T-helper 17 cell (primary cell): ENCODE measurements at regions not wholly inside any gene's neighbourhood (a gene's known extent, or its start where the extent isn't known, plus 50 kb on each side); places are given as distances from the start of the nearest gene placed in this dataset.
"Not testable (repeated sequence)": the region's sequence is repeated elsewhere in the genome, so short reads cannot be mapped to it uniquely, and the experiment has no call there.

Source experiments
- ATAC-seq: fragments of 150-1000 bp; cut with Tn5 transposase; 2 replicates; pipeline ENCODE4 v1.10.0; 2021; ENCODE audit warnings: mild to moderate bottlenecking, moderate library complexity
- DNase-seq, 3 donors: peaks; one replicate each; pipeline versions ENCODE4 v3.0.0 to v3.0.0-alpha.2; 2020 to 2021
- H3K9me3 ChIP-seq: one replicate; pipeline ENCODE4 v1.7.0; 2013; ENCODE audit warnings: low read length, mild to moderate bottlenecking; ENCODE audit not compliant: control insufficient read depth, poor library complexity, severe bottlenecking
- H3K27ac Mint-ChIP-seq: one replicate; pipeline ENCODE4 v1.8.0; 2022; ENCODE audit warnings: mild to moderate bottlenecking, moderate library complexity, mixed read lengths
- H3K27me3 Mint-ChIP-seq: one replicate; pipeline ENCODE4 v1.8.0; 2022; ENCODE audit warnings: mixed read lengths
- H3K36me3 Mint-ChIP-seq: one replicate; pipeline ENCODE4 v1.8.0; 2022; ENCODE audit warnings: low read depth, mixed read lengths
- H3K4me1 Mint-ChIP-seq: one replicate; pipeline ENCODE4 v1.8.0; 2022; ENCODE audit warnings: mild to moderate bottlenecking, mixed read lengths
- H3K4me3 Mint-ChIP-seq: one replicate; pipeline ENCODE4 v1.8.0; 2022; ENCODE audit warnings: mild to moderate bottlenecking, moderate library complexity, mixed read lengths

DNA sequence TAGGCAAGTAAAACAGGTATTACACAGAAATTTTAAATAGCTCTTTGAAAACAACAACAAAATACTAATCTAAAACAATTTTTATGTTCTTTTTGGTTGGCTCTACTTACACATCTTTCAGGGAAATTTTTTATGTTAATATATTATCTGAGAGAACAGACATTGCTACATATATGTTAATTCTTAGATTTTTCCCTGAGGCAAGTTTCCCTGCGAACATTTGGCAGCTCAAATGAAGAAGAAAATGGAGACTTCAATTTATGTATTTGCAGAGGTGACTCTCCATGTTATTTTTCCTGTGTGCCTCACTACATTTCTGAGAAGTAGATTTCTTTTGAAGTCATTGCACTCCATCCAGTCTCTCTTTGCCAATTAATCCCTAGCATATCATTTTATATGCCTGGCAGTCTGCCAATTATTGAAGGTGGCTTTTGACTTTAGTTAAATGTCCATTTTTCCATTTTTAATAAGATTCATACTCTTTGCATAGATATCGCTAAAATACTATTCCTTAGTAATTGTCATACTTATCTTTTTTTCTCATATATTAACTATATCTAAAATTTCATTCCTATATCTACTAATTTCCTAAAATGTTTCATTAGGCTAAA, 908.2 kb upstream of the CDH10 start:
- no peaks in the 10 kb centered on the region for H3K9me3 ChIP-seq
- no peak overlapping the region for H3K27ac Mint-ChIP-seq
- DNase-seq (no peak), ATAC-seq (no peak)
- no peaks in the 10 kb centered on the region for H3K4me1 Mint-ChIP-seq
- peaks cover 2% of the 10 kb centered on the region for H3K36me3 Mint-ChIP-seq
- no peaks in the 10 kb centered on the region for H3K27me3 Mint-ChIP-seq
- no peak overlapping the region for H3K4me3 Mint-ChIP-seq

DNA sequence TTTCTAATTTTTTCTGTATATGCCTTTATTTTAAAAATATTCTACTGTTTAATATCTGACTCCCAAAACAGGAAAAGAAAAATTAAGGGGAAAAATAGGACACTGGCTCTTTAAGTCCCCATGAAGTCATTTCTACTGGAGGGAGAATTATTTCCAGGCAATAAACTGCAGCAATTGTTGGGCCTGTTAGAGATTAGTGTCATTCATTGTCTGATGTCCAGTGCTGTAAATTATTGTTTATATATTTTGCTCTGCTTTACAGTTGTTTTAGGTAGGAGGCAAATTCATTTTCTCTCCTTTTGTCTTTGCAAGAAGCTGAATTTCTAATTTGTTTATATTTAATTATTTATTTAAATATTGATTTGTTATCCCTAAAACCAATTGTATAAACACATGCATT, 906.0 kb upstream of the CDH10 start:
- ATAC-seq (no peak), DNase-seq (no peak)
- H3K9me3 ChIP-seq: no peaks in the 10 kb centered on the region
- Mint-ChIP-seq H3K4me3 (no peak overlapping the region), H3K36me3 (peaks cover 2% of the 10 kb centered on the region), H3K27me3 (no peaks in the 10 kb centered on the region), H3K4me1 (no peaks in the 10 kb centered on the region), H3K27ac (no peak overlapping the region)

DNA sequence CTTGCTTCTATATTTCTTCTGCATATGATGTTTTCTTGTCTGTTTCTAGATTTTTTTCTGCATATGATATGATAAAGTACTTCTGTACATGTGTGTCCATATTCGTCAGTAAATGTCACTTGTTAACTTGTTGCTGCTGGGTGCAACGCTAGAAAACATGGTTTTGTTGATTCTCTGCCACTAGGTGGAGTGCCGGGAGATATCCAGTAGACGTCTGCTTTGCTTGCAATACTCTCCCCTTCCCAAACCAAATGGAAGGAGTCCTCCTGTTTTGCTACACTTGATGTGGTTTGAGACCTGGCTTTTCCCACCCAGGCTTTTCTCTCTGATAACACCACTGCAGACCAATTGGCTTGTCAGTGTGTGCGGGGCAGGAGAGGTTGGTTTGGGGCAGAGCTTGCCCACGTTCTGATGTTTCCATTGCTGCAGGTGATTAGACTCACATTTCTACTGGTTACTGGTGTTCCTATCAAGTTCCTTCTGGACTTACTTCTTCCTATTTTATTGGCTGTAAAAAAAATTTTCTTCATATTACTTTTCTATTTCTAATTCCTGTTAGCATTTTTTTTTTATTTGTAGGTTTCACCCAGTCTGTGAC, 900.0 kb upstream of the CDH10 start:
- no peaks in the 10 kb centered on the region for H3K9me3 ChIP-seq
- Mint-ChIP-seq H3K27ac (no peak overlapping the region), H3K4me1 (no peaks in the 10 kb centered on the region), H3K4me3 (no peak overlapping the region), H3K27me3 (no peaks in the 10 kb centered on the region), H3K36me3 (no peaks in the 10 kb centered on the region)
- no peak for ATAC-seq
- DNase-seq: no peak

DNA sequence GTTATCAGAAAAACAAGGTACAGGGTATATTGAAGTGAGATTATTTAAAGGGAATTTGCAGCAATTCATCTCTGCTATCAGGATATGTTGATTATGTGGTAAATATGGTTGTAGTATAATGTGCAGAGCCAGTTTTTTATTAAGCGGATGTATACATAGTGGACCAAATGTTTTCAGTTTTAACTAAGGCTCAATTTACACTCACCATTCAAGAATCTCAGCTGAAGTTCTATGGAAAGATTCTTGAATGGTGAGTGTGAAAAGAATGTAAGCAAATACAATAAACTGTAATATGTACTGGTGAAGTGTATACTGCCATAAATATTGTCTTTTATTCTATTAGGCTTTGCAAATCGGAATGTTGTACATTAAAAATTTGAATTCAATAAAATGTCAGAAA, 895.9 kb upstream of the CDH10 start:
- no peak overlapping the region for H3K4me3 Mint-ChIP-seq
- DNase-seq (no peak), ATAC-seq (no peak)
- no peaks in the 10 kb centered on the region for H3K27me3 Mint-ChIP-seq
- H3K27ac Mint-ChIP-seq: no peak overlapping the region
- H3K9me3 ChIP-seq: no peaks in the 10 kb centered on the region
- no peaks in the 10 kb centered on the region for H3K36me3 Mint-ChIP-seq
- no peaks in the 10 kb centered on the region for H3K4me1 Mint-ChIP-seq

DNA sequence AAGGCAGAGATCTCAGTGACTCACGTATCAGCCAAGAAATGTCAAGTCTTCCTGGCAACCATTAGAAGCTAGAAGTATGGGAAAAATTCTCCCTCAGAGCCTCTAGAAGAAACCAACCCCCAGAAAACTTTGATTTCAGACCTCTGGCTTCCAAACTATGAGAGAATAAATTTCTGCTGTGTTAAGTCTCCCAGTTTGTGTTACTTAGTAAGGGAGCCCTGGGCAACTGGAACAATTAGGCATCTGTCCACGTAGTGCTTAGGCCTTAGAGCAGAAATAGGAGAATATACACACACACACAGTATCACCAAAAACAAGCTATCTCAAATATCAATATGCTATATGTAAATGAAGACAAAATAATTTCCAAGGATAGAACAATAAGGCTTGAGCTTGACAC, 894.8 kb upstream of the CDH10 start:
- no peak overlapping the region for H3K4me3 Mint-ChIP-seq
- no peaks in the 10 kb centered on the region for H3K9me3 ChIP-seq
- H3K36me3 Mint-ChIP-seq: no peaks in the 10 kb centered on the region
- no peak overlapping the region for H3K27ac Mint-ChIP-seq
- ATAC-seq: no peak
- no peaks in the 10 kb centered on the region for H3K27me3 Mint-ChIP-seq
- H3K4me1 Mint-ChIP-seq: no peaks in the 10 kb centered on the region
- DNase-seq: no peak

DNA sequence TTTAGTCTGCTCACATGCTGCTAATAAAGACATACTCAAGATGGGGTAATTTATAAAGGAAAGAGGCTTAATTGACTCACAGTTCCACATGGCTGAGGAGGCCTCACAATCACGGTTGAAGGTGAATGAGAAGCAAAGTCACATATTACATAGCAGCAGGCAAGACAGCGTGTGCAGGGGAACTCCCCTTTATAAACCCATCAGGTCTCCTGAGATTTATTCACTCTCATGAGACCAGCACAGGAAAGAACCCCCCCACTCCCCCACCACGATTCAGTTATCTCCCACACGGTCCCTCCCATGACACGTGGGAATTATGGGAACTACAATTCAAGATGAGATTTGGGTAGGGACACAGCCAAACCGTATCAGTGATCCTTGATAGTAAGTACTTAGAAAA, 891.7 kb upstream of the CDH10 start:
- not testable (repeated sequence) for H3K4me1 Mint-ChIP-seq, H3K27me3 Mint-ChIP-seq

DNA sequence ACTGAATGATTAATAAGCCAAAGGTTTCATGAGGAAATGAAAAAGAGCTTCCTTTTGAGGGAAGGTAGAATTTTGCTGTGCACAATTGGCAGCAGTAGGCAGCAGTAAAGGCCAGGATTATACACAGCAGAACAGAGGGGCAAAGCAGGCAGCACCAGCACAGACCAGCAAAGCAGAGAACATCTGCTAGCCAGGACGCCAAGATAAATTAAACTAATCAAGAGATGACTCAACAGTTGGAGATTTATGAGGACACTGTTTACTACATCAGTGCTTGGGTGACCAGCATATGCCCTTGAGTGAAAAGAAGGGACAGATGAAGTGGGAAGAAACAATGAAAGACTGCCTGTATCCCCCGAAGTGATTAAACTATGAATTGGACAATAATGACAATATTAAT, 871.4 kb upstream of the CDH10 start:
- ATAC-seq: no peak
- Mint-ChIP-seq H3K27ac (no peak overlapping the region), H3K36me3 (no peaks in the 10 kb centered on the region)

More for the DNA sequence above, 891.7 kb upstream of the CDH10 start:
- H3K36me3 Mint-ChIP-seq, H3K4me3 Mint-ChIP-seq, H3K27ac Mint-ChIP-seq, DNase-seq, ATAC-seq, H3K9me3 ChIP-seq: not testable (repeated sequence)

DNA sequence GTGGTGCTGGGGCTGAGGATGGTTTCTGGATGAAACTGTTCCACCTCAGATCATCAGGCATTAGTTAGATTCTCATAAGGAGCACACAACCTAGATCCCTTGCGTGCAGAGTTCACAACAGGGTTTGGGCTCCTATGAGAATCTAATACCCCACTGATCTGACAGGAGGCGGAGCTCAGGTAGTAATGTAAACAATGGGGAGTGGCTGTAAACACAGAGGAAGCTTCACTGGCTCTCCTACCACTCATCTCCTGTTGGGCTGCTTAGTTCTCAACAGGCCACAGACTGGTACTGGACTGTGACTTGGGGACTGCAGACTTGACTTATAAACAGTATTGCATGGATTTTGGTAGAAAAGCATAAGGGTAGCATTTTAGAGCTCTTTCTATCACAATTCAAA, 870.7 kb upstream of the CDH10 start:
- ATAC-seq (no peak), DNase-seq (no peak)
- Mint-ChIP-seq H3K4me3 (no peak overlapping the region), H3K27me3 (no peaks in the 10 kb centered on the region), H3K27ac (no peak overlapping the region), H3K4me1 (no peaks in the 10 kb centered on the region), H3K36me3 (no peaks in the 10 kb centered on the region)
- H3K9me3 ChIP-seq: no peaks in the 10 kb centered on the region

More for the DNA sequence above, 871.4 kb upstream of the CDH10 start:
- H3K4me1 Mint-ChIP-seq: no peaks in the 10 kb centered on the region
- H3K4me3 Mint-ChIP-seq: no peak overlapping the region
- no peaks in the 10 kb centered on the region for H3K9me3 ChIP-seq
- no peak for DNase-seq
- no peaks in the 10 kb centered on the region for H3K27me3 Mint-ChIP-seq

DNA sequence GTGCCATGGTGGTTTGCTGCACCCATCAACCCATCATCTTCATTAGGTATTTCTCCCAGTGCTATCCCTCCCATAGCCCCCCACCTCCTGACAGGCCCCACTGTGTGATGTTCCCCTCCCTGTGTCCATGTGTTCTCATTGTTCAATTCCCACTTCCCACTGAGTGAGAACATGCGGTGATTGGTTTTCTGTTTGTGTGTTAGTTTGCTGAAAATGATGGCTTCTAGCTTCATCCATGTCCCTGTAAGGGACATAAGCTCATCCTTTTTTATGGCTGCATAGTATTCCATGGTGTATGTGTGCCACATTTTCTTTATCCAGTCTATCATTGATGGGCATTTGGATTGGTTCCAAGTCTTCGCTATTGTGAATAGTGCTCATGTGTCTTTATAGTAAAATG, 865.9 kb upstream of the CDH10 start:
- H3K27ac Mint-ChIP-seq, ATAC-seq, H3K4me1 Mint-ChIP-seq, H3K9me3 ChIP-seq, DNase-seq, H3K36me3 Mint-ChIP-seq, H3K27me3 Mint-ChIP-seq, H3K4me3 Mint-ChIP-seq: not testable (repeated sequence)

DNA sequence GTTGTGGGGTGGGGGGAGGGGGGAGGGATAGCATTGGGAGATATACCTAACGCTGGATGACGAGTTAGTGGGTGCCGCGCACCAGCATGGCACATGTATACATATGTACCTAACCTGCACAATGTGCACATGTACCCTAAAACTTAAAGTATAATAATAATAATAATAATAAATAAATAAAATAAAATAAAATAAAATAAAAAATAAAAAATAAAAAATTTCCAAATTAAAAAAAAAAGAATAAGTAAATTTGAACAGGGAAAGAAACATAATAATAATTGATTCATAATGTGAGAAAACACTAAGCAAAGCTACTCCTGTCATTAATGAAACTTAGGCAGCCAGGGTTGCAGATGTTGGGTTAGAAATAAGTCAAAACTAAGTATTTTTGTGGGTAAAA, 863.2 kb upstream of the CDH10 start:
- H3K27ac Mint-ChIP-seq, H3K4me1 Mint-ChIP-seq: not testable (repeated sequence)

DNA sequence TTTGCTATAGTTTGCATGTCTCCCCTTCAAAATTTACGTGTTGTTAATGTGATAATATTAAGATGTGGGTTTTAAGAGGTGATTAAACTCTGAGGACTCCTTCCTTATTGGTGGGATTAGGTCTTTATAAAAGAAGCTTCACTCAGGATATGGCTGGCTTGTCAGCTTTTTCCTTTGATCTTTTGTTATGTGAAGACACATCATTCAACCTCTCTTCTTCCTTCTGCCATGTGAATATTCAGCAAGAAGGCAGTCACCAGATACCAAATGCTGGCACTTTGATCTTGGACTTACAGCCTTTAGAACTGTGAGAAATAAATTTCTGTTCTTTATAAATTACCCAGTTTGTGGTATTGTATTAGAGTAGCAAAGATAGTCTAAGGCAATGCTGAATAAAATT, 855.9 kb upstream of the CDH10 start:
- H3K4me1 Mint-ChIP-seq: no peaks in the 10 kb centered on the region

More for the DNA sequence above, 863.2 kb upstream of the CDH10 start:
- not testable (repeated sequence) for DNase-seq, H3K36me3 Mint-ChIP-seq, H3K4me3 Mint-ChIP-seq, H3K27me3 Mint-ChIP-seq, ATAC-seq, H3K9me3 ChIP-seq

DNA sequence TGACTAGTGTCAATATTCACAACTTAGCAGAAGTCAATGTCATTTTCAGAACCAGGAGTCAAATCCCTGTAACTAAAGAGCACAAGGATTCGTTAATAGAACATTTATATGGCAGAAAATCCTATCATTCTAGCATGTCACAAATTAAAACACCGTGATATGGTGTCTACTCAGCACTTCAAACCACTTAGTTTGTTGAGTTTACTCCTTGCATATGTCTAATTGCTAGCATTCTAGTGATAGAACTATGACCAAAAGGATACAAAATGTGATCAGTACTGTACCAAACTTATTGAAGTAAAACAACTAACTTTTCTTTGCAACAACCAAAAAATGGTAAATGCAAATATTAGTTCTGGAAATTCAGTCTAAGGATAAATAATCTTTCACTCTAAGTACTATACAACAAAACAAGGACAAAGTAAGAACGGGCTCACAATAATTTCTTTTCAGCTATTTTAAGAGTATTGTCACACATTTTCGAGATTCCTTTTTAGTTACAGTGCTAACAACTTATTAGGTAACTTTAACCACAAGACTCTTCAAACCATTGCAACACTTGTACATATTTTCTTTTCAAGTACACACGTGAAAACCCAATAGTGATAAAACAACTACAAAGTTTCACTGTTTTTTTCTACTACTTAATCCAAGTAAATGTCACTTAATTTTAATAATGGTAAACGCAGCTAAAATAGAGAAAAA, 845.2 kb upstream of the CDH10 start:
- ATAC-seq: no peak
- no peaks in the 10 kb centered on the region for H3K4me1 Mint-ChIP-seq
- H3K4me3 Mint-ChIP-seq: no peak overlapping the region
- no peaks in the 10 kb centered on the region for H3K36me3 Mint-ChIP-seq
- H3K27me3 Mint-ChIP-seq: no peaks in the 10 kb centered on the region
- no peak for DNase-seq
- no peaks in the 10 kb centered on the region for H3K9me3 ChIP-seq
- H3K27ac Mint-ChIP-seq: no peak overlapping the region

More for the DNA sequence above, 855.9 kb upstream of the CDH10 start:
- no peaks in the 10 kb centered on the region for H3K27me3 Mint-ChIP-seq
- no peak overlapping the region for H3K4me3 Mint-ChIP-seq
- H3K9me3 ChIP-seq: no peaks in the 10 kb centered on the region
- DNase-seq (no peak), ATAC-seq (no peak)
- H3K36me3 Mint-ChIP-seq: no peaks in the 10 kb centered on the region
- no peak overlapping the region for H3K27ac Mint-ChIP-seq

DNA sequence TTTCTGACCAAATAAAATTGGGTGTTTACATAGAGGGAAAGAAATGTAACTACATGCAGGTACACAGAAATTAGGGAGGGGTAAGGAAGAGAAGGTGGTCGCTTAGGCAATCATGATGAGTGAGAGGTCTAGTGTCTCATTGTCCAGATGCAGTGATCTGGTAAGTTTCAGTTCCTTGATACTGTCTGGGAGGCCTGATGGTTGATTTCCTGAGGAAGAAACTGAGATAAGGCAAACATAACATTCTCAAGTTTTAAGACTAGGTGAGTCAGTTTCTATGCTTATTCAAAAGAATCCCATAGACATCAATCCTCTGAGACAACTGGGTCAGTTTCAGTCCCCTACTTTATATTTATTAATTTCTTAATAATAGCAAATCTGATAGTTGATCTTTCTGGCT, 843.3 kb upstream of the CDH10 start:
- Mint-ChIP-seq H3K27me3 (no peaks in the 10 kb centered on the region), H3K36me3 (no peaks in the 10 kb centered on the region)

DNA sequence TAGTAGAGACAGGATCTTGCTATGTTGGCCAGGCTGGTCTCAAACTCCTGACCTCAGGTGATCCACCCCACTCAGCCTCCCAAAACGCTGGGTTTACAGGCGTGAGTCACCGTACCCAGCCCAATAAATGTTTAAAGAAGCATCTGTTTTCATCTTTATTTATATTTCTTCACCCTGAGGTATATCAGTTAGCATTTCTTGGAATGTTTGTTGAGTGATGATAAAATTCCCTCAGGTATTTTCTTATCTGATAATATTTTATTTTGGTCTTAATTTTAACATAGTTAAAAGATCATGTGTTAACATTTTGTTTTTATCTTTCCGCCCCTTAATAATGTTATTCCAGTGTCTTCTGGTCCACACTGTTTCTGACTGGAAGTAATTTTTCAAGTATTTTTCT, 839.6 kb upstream of the CDH10 start:
- no peak overlapping the region for H3K27ac Mint-ChIP-seq
- no peak for DNase-seq
- H3K4me1 Mint-ChIP-seq: no peaks in the 10 kb centered on the region
- ATAC-seq: no peak
- H3K4me3 Mint-ChIP-seq: no peak overlapping the region
- H3K9me3 ChIP-seq: no peaks in the 10 kb centered on the region
- H3K27me3 Mint-ChIP-seq: no peaks in the 10 kb centered on the region
- H3K36me3 Mint-ChIP-seq: no peaks in the 10 kb centered on the region

More for the DNA sequence above, 843.3 kb upstream of the CDH10 start:
- H3K4me3 Mint-ChIP-seq: no peak overlapping the region
- H3K9me3 ChIP-seq: no peaks in the 10 kb centered on the region
- ATAC-seq (no peak), DNase-seq (no peak)
- no peaks in the 10 kb centered on the region for H3K4me1 Mint-ChIP-seq
- H3K27ac Mint-ChIP-seq: no peak overlapping the region
